Prostate gland (tissue), 2 donors: ENCODE measurements at regions not wholly inside any gene's neighbourhood (a gene's known extent, or its start where the extent isn't known, plus 50 kb on each side); places are given as distances from the start of the nearest gene placed in this dataset.

ENCODE experiments used
- DNase-seq: peaks from one replicate; pipeline ENCODE4 v3.0.0-alpha.2; 2019; ENCODE audit warnings: low spot score
- H3K27ac ChIP-seq, 2 donors: fragments of 200-600 bp; sonication (generic); 2 replicates each; pipeline ENCODE4 v1.5.1; 2017 to 2019
- H3K27me3 ChIP-seq: fragments of 200-600 bp; sonication (generic); replicated peaks from 2 replicates; pipeline ENCODE4 v1.5.1; 2019; ENCODE audit not compliant: insufficient read depth
- H3K36me3 ChIP-seq, 2 donors: fragments of 200-600 bp; sonication (generic); 1 replicate in 1 of 2; 2 replicates in 1 of 2; pipeline versions ENCODE4 v1.5.1 to v1.8.1; 2017 to 2019
- H3K4me1 ChIP-seq: fragments of 200-600 bp; sonication (generic); replicated peaks from 2 replicates; pipeline ENCODE4 v1.5.1; 2019
- H3K4me3 ChIP-seq, 2 donors: fragments of 200-600 bp; sonication (generic); 2 replicates each; pipeline ENCODE4 v1.5.1; 2017 to 2019
- H3K9me3 ChIP-seq: fragments of 200-600 bp; sonication (generic); 2 replicates; pipeline ENCODE4 v1.5.1; 2017
- POLR2A ChIP-seq: fragments of 450-650 bp; IDR thresholded peaks from one replicate; pipeline ENCODE4 v1.6.1; 2016; ENCODE audit warnings: antibody characterized with exemption, mild to moderate bottlenecking
- POLR2AphosphoS5 ChIP-seq: sonication (generic); formaldehyde crosslinking; IDR thresholded peaks from one replicate; pipeline ENCODE4 v1.6.1; 2017; ENCODE audit warnings: antibody characterized with exemption
- WGBS: methylation state at CpG from one replicate; pipeline ENCODE4 v1.1.5; 2018; 5-methylcytosine and 5-hydroxymethylcytosine counted together
- intact Hi-C: fragments of 100-400 bp; cut with DNase I; formaldehyde crosslinking; loops from one replicate; pipeline ENCODE4 v1.14.2; 2022
- TF ChIP-seq, protein P1 (sequence below), 4 experiments: fragments of 200-600 bp in 2 of 4; fragments of 450-650 bp in 2 of 4; sonication (generic) in 2 of 4; IDR thresholded peaks; 1 replicate in 3 of 4; 2 replicates in 1 of 4; pipeline ENCODE4 v1.5.1; 2016 to 2019; ENCODE audit warnings: antibody characterized with exemption in 4 of 4, mild to moderate bottlenecking in 2 of 4, moderate library complexity in 2 of 4

GRCh38 chr4:81667539-81667938 is 195.8 kb upstream of the RASGEF1B start:
- no peak overlapping the region for H3K4me3 ChIP-seq
- 90% methylated on average over 2 of the region's 2 CpGs for WGBS
- H3K9me3 ChIP-seq = no peaks in the 10 kb centered on the region
- intact Hi-C loops = no loop called here
- no peaks in the 10 kb centered on the region for H3K36me3 ChIP-seq
- H3K27me3 ChIP-seq = no peaks in the 10 kb centered on the region
- TF ChIP-seq POLR2A = no peak
- TF ChIP-seq, protein P1, sequence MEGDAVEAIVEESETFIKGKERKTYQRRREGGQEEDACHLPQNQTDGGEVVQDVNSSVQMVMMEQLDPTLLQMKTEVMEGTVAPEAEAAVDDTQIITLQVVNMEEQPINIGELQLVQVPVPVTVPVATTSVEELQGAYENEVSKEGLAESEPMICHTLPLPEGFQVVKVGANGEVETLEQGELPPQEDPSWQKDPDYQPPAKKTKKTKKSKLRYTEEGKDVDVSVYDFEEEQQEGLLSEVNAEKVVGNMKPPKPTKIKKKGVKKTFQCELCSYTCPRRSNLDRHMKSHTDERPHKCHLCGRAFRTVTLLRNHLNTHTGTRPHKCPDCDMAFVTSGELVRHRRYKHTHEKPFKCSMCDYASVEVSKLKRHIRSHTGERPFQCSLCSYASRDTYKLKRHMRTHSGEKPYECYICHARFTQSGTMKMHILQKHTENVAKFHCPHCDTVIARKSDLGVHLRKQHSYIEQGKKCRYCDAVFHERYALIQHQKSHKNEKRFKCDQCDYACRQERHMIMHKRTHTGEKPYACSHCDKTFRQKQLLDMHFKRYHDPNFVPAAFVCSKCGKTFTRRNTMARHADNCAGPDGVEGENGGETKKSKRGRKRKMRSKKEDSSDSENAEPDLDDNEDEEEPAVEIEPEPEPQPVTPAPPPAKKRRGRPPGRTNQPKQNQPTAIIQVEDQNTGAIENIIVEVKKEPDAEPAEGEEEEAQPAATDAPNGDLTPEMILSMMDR (IDR thresholded peaks at IDR 0.05) = no peak
- TF ChIP-seq POLR2AphosphoS5 = no peak
- H3K27ac ChIP-seq = no peak overlapping the region
- H3K4me1 ChIP-seq = no peaks in the 10 kb centered on the region
- no peak for DNase-seq

GRCh38 chr4:81666491-81666890 is 194.8 kb upstream of the RASGEF1B start:
- Histone ChIP-seq H3K27ac (no peak overlapping the region), H3K4me1 (no peaks in the 10 kb centered on the region), H3K27me3 (no peaks in the 10 kb centered on the region), H3K36me3 (no peaks in the 10 kb centered on the region), H3K4me3 (no peak overlapping the region), H3K9me3 (no peaks in the 10 kb centered on the region)
- DNase-seq = no peak
- TF ChIP-seq POLR2A (no peak), POLR2AphosphoS5 (no peak)
- TF ChIP-seq, protein P1 (IDR thresholded peaks at IDR 0.05) = no peak
- intact Hi-C loops = no loop called here

- H3K36me3 ChIP-seq = no peaks in the 10 kb centered on the region
- H3K4me3 ChIP-seq = no peak overlapping the region
- DNase-seq = no peak
- H3K27me3 ChIP-seq = no peaks in the 10 kb centered on the region
- intact Hi-C loops = no loop called here
- H3K27ac ChIP-seq = no peak overlapping the region
- H3K9me3 ChIP-seq = no peaks in the 10 kb centered on the region
- H3K4me1 ChIP-seq = no peaks in the 10 kb centered on the region
- 100% methylated on average over 1 of the region's 1 CpG for WGBS
- TF ChIP-seq POLR2AphosphoS5 = no peak
These were observed 193.9 kb upstream of the RASGEF1B start for GRCh38 chr4:81665649-81666048.

- H3K27me3 ChIP-seq = no peaks in the 10 kb centered on the region
- H3K9me3 ChIP-seq = no peaks in the 10 kb centered on the region
- no peaks in the 10 kb centered on the region for H3K36me3 ChIP-seq
- H3K4me3 ChIP-seq = no peak overlapping the region
- intact Hi-C loops = no loop called here
- DNase-seq = no peak
- no peak for TF ChIP-seq POLR2A
- no peak for TF ChIP-seq POLR2AphosphoS5
- TF ChIP-seq, protein P1 (IDR thresholded peaks at IDR 0.05) = no peak
- no peak overlapping the region for H3K27ac ChIP-seq
- H3K4me1 ChIP-seq = no peaks in the 10 kb centered on the region
These were observed 193.3 kb upstream of the RASGEF1B start for GRCh38 chr4:81665045-81665444.

DNA sequence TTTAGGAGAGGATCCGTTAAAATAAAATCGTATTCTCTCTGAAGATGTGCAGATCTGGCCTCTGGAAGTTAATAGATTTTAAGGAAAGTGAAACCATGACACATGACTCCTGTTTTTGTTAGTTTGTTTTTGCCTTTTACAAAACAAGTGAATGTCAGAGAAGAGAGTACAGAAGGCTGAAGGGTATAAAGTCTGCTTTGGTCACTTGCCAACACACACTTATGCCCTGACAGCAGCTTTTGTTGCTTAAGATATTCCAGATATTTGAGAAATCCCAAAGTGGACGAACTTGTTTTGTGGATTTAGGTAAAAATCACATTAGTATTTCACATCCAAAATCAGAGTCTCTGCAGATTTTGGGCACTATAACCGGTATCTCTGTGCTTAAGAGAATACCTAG is 192.4 kb upstream of the RASGEF1B start:
- Histone ChIP-seq H3K9me3 (no peaks in the 10 kb centered on the region), H3K27me3 (no peaks in the 10 kb centered on the region), H3K36me3 (no peaks in the 10 kb centered on the region), H3K4me1 (no peaks in the 10 kb centered on the region), H3K4me3 (no peak overlapping the region), H3K27ac (no peak overlapping the region)
- no peak for DNase-seq
- TF ChIP-seq POLR2AphosphoS5 (no peak), POLR2A (no peak)
- TF ChIP-seq, protein P1 (IDR thresholded peaks at IDR 0.05) = no peak
- intact Hi-C loops = no loop called here
- 27% methylated on average over 4 of the region's 4 CpGs for WGBS

DNA sequence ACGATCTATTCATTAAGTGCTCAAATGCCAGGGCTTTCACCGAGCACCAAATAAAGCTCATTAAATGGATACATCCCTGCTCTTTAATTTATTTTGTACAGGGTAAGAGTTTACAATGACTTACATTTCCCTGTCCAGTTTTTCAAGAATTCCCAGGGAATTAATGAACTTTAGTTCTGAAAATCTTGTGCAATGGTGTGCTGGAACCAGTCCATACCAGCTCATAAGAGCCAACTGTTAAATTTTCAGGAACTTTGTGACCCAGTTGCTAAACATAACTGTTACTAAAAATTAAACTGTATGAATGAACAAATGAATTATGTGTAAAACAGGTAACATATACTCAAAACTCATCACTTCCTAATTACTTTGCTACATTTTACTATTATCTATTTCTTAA is 191.7 kb upstream of the RASGEF1B start:
- H3K36me3 ChIP-seq = no peaks in the 10 kb centered on the region
- H3K4me1 ChIP-seq = no peaks in the 10 kb centered on the region
- WGBS = 17% methylated on average over 2 of the region's 2 CpGs
- intact Hi-C loops = no loop called here
- no peak for DNase-seq
- H3K27ac ChIP-seq = no peak overlapping the region
- TF ChIP-seq POLR2AphosphoS5 (no peak), POLR2A (no peak)
- TF ChIP-seq, protein P1 (IDR thresholded peaks at IDR 0.05) = no peak
- H3K27me3 ChIP-seq = no peaks in the 10 kb centered on the region
- no peak overlapping the region for H3K4me3 ChIP-seq
- no peaks in the 10 kb centered on the region for H3K9me3 ChIP-seq
